CD4-positive, alpha-beta T cell (primary cell): ENCODE measurements at regions not wholly inside any gene's neighbourhood (a gene's known extent, or its start where the extent isn't known, plus 50 kb on each side); places are given as distances from the start of the nearest gene placed in this dataset.

ENCODE experiments used
- ATAC-seq: fragments of 200-7000 bp; cut with Tn5 transposase; one replicate; pipeline ENCODE4 v1.10.0; 2022; ENCODE audit warnings: mild to moderate bottlenecking; ENCODE audit not compliant: poor library complexity
- CTCF ChIA-PET: fragments of 350-600 bp; sonication (Branson Sonifier 250); formaldehyde crosslinking; loops from one replicate; lab custom pipeline; 2021; ENCODE audit warnings: antibody characterized with exemption, inconsistent platforms; lab: Charles Lee
- POLR2A ChIA-PET: fragments of 350-600 bp; sonication (Branson Sonifier 250); formaldehyde crosslinking; loops from one replicate; lab custom pipeline; 2021; ENCODE audit warnings: antibody characterized with exemption, inconsistent platforms; lab: Charles Lee
- DNase-seq, 14 experiments: peaks; one replicate each; pipeline ENCODE4 v3.0.0-alpha.2; 2013 to 2020; ENCODE audit warnings: mixed read lengths in 2 of 14
- H3K27ac ChIP-seq, 2 donors: one replicate each; pipeline versions ENCODE4 v1.5.1 to v1.7.0; 2013; ENCODE audit warnings: low read length in 2 of 2, low read depth in 1 of 2, mild to moderate bottlenecking in 1 of 2
- H3K27me3 ChIP-seq, 2 experiments: 1 replicate in 1 of 2; 2 replicates in 1 of 2; pipeline versions ENCODE4 v1.6.1 to v1.7.0; 2013; ENCODE audit warnings: low read length in 2 of 2, control low read depth in 1 of 2, mild to moderate bottlenecking in 1 of 2, moderate library complexity in 1 of 2; ENCODE audit not compliant: insufficient read depth in 2 of 2, control insufficient read depth in 1 of 2
- H3K36me3 ChIP-seq: one replicate; pipeline ENCODE4 v1.6.1; 2013; ENCODE audit warnings: low read length, control low read depth; ENCODE audit not compliant: insufficient read depth
- H3K4me1 ChIP-seq: one replicate; pipeline ENCODE4 v1.6.1; 2013; ENCODE audit warnings: low read length, control low read depth; ENCODE audit not compliant: insufficient read depth
- H3K4me3 ChIP-seq: one replicate; pipeline ENCODE4 v1.5.1; 2013; ENCODE audit warnings: mild to moderate bottlenecking, low read length, moderate library complexity
- H3K9me3 ChIP-seq, 2 experiments: 1 replicate in 1 of 2; 2 replicates in 1 of 2; pipeline versions ENCODE4 v1.6.1 to v1.7.0; 2013; ENCODE audit warnings: low read length in 2 of 2, mild to moderate bottlenecking in 2 of 2, control low read depth in 1 of 2, moderate library complexity in 1 of 2; ENCODE audit not compliant: control insufficient read depth in 1 of 2, insufficient read depth in 1 of 2
- H3K27ac Mint-ChIP-seq: one replicate; pipeline ENCODE4 v1.8.0; 2020; ENCODE audit warnings: mixed read lengths
- H3K27me3 Mint-ChIP-seq: one replicate; pipeline ENCODE4 v1.8.0; 2021; ENCODE audit warnings: mixed read lengths
- H3K36me3 Mint-ChIP-seq: one replicate; pipeline ENCODE4 v1.8.0; 2021; ENCODE audit warnings: low read depth, mixed read lengths
- H3K4me1 Mint-ChIP-seq: one replicate; pipeline ENCODE4 v1.8.0; 2021; ENCODE audit warnings: low read depth, mixed read lengths
- H3K4me3 Mint-ChIP-seq: one replicate; pipeline ENCODE4 v1.8.0; 2020; ENCODE audit warnings: mild to moderate bottlenecking, mixed read lengths
- H3K9me3 Mint-ChIP-seq: one replicate; pipeline ENCODE4 v1.8.0; 2020; ENCODE audit warnings: mixed read lengths
- CTCF ChIP-seq: fragments of 200-600 bp; IDR thresholded peaks from one replicate; pipeline ENCODE4 v1.8.0; 2022; ENCODE audit warnings: antibody characterized with exemption, mild to moderate bottlenecking
- intact Hi-C, 2 experiments: fragments of 100-400 bp; cut with DNase I in 1 of 2; cut with micrococcal nuclease in 1 of 2; formaldehyde crosslinking; loops; one replicate each; pipeline versions ENCODE4 v1.15.1 to v1.9.0; 2023 to 2025; cut with DNase I, micrococcal nuclease

DNA sequence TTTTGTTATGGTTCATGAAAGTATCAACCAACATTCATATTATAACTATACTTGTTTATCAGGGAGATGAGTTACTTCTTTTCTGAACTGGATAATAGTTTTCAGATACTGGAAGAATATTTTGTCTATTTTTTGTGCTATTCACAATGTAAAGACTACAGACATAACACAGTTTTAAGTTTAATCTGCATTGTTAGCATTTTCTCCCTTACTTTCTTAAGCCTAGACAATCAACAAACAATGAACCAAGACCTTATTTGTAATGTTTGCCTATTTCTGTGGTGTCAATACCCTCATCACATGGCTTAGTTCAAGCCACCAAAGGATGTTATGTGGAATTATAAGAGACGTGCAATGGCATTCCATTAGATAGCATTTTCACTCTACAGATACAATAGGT, 119.5 kb downstream of the CAVIN4 start:
- Histone ChIP-seq H3K36me3 (no peaks in the 10 kb centered on the region), H3K4me1 (no peaks in the 10 kb centered on the region), H3K27me3 (no peaks in the 10 kb centered on the region), H3K4me3 (no peak overlapping the region), H3K9me3 (no peaks in the 10 kb centered on the region), H3K27ac (no peak overlapping the region)
- POLR2A ChIA-PET: no interaction called here
- no peak for ATAC-seq
- Mint-ChIP-seq H3K4me3 (no peak overlapping the region), H3K27me3 (no peaks in the 10 kb centered on the region), H3K27ac (no peak overlapping the region), H3K9me3 (peaks cover 3% of the 10 kb centered on the region), H3K36me3 (no peaks in the 10 kb centered on the region), H3K4me1 (no peaks in the 10 kb centered on the region)
- DNase-seq: no peak
- intact Hi-C loops: no loop called here
- CTCF ChIA-PET: no interaction called here
- no peak for TF ChIP-seq CTCF

DNA sequence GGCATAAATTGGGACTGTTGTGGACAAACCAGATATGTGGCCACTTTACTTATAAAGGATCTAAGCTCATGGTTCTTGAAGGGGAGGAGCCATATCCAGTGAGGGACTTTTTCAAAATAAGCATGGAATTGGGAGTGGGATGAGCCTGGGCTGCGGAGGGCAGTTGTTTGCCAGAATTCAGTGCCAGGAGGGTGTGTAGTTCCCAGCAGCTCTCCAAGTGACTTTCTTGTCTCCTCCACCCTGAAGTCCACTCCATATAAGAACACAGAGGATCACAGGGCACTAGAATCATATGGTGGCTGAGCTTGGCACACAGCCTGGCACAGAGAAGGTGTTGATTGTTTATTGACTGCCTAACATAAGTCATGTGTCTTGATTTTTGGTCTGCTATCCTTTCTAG, 121.1 kb downstream of the CAVIN4 start:
- no peak overlapping the region for H3K4me3 Mint-ChIP-seq
- ChIA-PET POLR2A (no interaction called here), CTCF (no interaction called here)
- no peaks in the 10 kb centered on the region for H3K4me1 Mint-ChIP-seq
- no peaks in the 10 kb centered on the region for H3K9me3 ChIP-seq
- no peak overlapping the region for H3K27ac Mint-ChIP-seq
- no peak for ATAC-seq
- no peak for TF ChIP-seq CTCF
- no peak for DNase-seq
- H3K27me3 Mint-ChIP-seq: no peaks in the 10 kb centered on the region
- H3K36me3 Mint-ChIP-seq: no peaks in the 10 kb centered on the region
- no peak overlapping the region for H3K4me3 ChIP-seq
- intact Hi-C loops: no loop called here
- no peaks in the 10 kb centered on the region for H3K27me3 ChIP-seq
- H3K27ac ChIP-seq: no peak overlapping the region
- H3K36me3 ChIP-seq: no peaks in the 10 kb centered on the region
- H3K4me1 ChIP-seq: no peaks in the 10 kb centered on the region
- H3K9me3 Mint-ChIP-seq: peaks cover 3% of the 10 kb centered on the region

- no peaks in the 10 kb centered on the region for H3K27me3 Mint-ChIP-seq
- no peaks in the 10 kb centered on the region for H3K27me3 ChIP-seq
- DNase-seq (no peak), ATAC-seq (no peak)
- H3K4me1 Mint-ChIP-seq: no peaks in the 10 kb centered on the region
- no peaks in the 10 kb centered on the region for H3K36me3 Mint-ChIP-seq
- H3K9me3 ChIP-seq: no peaks in the 10 kb centered on the region
- ChIA-PET CTCF (no interaction called here), POLR2A (no interaction called here)
- TF ChIP-seq CTCF: no peak
- no peaks in the 10 kb centered on the region for H3K4me1 ChIP-seq
- no peak overlapping the region for H3K4me3 Mint-ChIP-seq
- H3K4me3 ChIP-seq: no peak overlapping the region
- H3K9me3 Mint-ChIP-seq: peaks cover 3% of the 10 kb centered on the region
- no peaks in the 10 kb centered on the region for H3K36me3 ChIP-seq
- H3K27ac ChIP-seq: no peak overlapping the region
- intact Hi-C loops: loop anchor here in 1 of 2 experiments (5.0 kb wide), 1 partner anchor 613 kb away; no protein-coding TSS in a partner anchor
- no peak overlapping the region for H3K27ac Mint-ChIP-seq
Measured at GRCh38 chr9:100699668-100700067, 121.8 kb downstream of the CAVIN4 start.
